Calu3 (cell line): ENCODE measurements at regions not wholly inside any gene's neighbourhood (a gene's known extent, or its start where the extent isn't known, plus 50 kb on each side); places are given as distances from the start of the nearest gene placed in this dataset.

Source experiments
- BruUV-seq: library from RNA; stranded (reverse); fragments of 400-500 nt; replicated peaks from 2 replicates; lab custom pipeline; 2021; lab: Mats Ljungman, UMichigan
- CTCF ChIA-PET: fragments of 300-600 bp; sonication (Branson Sonifier 250); formaldehyde crosslinking; loops from one replicate; lab custom pipeline; 2022; ENCODE audit warnings: antibody characterized with exemption; lab: Charles Lee
- DNase-seq: peaks from one replicate; pipeline ENCODE4 v3.0.0; 2022
- H3K27ac Mint-ChIP-seq: one replicate; pipeline ENCODE4 v1.8.0; 2022; ENCODE audit warnings: mixed read lengths; ENCODE audit not compliant: unreplicated experiment
- H3K27me3 Mint-ChIP-seq: one replicate; pipeline ENCODE4 v1.8.0; 2022; ENCODE audit warnings: mixed read lengths; ENCODE audit not compliant: unreplicated experiment
- H3K36me3 Mint-ChIP-seq: one replicate; pipeline ENCODE4 v1.8.0; 2022; ENCODE audit warnings: mild to moderate bottlenecking, moderate library complexity, mixed read lengths; ENCODE audit not compliant: insufficient read depth, unreplicated experiment
- H3K4me1 Mint-ChIP-seq: one replicate; pipeline ENCODE4 v1.8.0; 2022; ENCODE audit warnings: mild to moderate bottlenecking, low read depth, mixed read lengths; ENCODE audit not compliant: unreplicated experiment
- H3K4me3 Mint-ChIP-seq: one replicate; pipeline ENCODE4 v1.8.0; 2022; ENCODE audit warnings: mild to moderate bottlenecking, low read depth, moderate library complexity, mixed read lengths; ENCODE audit not compliant: unreplicated experiment
- H3K9me3 Mint-ChIP-seq: one replicate; pipeline ENCODE4 v1.8.0; 2022; ENCODE audit warnings: low read depth, mixed read lengths; ENCODE audit not compliant: unreplicated experiment
- CTCF ChIP-seq: fragments of 200-600 bp; IDR thresholded peaks from one replicate; pipeline ENCODE4 v1.8.0; 2022; ENCODE audit warnings: antibody characterized with exemption; ENCODE audit not compliant: unreplicated experiment
- intact Hi-C: fragments of 100-400 bp; cut with micrococcal nuclease; formaldehyde crosslinking; loops from one replicate; pipeline ENCODE4 v1.10.0; 2022; ENCODE audit not compliant: unreplicated experiment

DNA sequence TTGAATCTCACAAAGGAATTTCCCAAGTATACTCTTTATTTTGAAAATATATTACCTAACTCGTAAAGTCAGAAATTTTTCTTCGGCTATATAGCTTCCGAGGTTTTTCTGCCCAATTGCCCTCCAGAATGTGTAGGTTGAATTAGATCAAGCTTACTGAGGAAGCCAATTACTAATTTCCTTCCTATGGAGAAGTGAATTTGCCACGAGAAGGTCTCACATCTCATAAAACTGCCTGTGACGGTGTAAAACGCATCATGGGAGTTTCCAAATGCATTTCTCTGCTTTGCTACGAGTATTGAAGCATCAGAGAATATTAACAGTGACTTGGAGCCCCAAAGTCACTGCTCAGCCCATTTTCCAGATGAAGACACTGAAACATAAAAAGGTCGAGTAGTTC is 262.3 kb downstream of the PTBP2 start:
- H3K27me3 Mint-ChIP-seq, result no peaks in the 10 kb centered on the region
- H3K9me3 Mint-ChIP-seq, result no peaks in the 10 kb centered on the region
- no peaks in the 10 kb centered on the region for H3K36me3 Mint-ChIP-seq
- no peak for TF ChIP-seq CTCF
- intact Hi-C loops, result no loop called here
- CTCF ChIA-PET, result no interaction called here
- no peak for DNase-seq
- no TSS peak for BruUV-seq
- H3K4me1 Mint-ChIP-seq, result peaks cover 8% of the 10 kb centered on the region
- H3K4me3 Mint-ChIP-seq, result no peak overlapping the region
- no peak overlapping the region for H3K27ac Mint-ChIP-seq

DNA sequence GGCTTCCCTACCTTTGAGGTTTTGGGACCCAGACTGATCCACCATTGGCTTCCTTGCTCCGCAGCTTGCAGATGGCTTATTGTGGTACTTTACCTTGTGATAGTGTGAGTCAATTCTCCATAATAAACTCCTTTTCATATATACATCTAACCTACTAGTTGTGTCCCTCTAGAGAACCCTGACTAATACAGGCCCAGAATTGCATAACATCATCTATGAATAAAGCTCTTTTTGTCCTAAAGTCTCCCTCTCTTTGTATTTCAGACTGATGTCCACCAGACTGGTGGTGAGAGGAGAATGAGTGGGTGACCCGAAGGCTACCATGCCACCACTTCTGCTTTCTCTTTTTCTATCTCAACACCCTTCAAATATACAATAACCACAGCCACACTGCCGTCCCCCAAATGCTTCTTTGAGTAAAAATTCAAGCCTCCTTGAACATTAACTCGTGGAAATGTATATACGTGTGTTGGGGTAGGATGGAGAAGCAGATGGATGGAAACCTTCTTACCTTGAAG is 265.7 kb downstream of the PTBP2 start:
- Mint-ChIP-seq H3K36me3 (no peaks in the 10 kb centered on the region), H3K27ac (no peak overlapping the region), H3K9me3 (no peaks in the 10 kb centered on the region), H3K4me1 (peaks cover 8% of the 10 kb centered on the region), H3K4me3 (no peak overlapping the region), H3K27me3 (no peaks in the 10 kb centered on the region)
- CTCF ChIA-PET, result no interaction called here
- BruUV-seq, result no TSS peak
- intact Hi-C loops, result no loop called here
- TF ChIP-seq CTCF, result no peak
- DNase-seq, result no peak

- CTCF ChIA-PET, result no interaction called here
- no peaks in the 10 kb centered on the region for H3K36me3 Mint-ChIP-seq
- H3K4me1 Mint-ChIP-seq, result peaks cover 8% of the 10 kb centered on the region
- no peak for TF ChIP-seq CTCF
- BruUV-seq, result no TSS peak
- intact Hi-C loops, result no loop called here
- no peaks in the 10 kb centered on the region for H3K27me3 Mint-ChIP-seq
- H3K4me3 Mint-ChIP-seq, result no peak overlapping the region
- no peak for DNase-seq
- no peak overlapping the region for H3K27ac Mint-ChIP-seq
- H3K9me3 Mint-ChIP-seq, result no peaks in the 10 kb centered on the region
These were observed 267.7 kb downstream of the PTBP2 start for GRCh38 chr1:96989302-96989701.

DNA sequence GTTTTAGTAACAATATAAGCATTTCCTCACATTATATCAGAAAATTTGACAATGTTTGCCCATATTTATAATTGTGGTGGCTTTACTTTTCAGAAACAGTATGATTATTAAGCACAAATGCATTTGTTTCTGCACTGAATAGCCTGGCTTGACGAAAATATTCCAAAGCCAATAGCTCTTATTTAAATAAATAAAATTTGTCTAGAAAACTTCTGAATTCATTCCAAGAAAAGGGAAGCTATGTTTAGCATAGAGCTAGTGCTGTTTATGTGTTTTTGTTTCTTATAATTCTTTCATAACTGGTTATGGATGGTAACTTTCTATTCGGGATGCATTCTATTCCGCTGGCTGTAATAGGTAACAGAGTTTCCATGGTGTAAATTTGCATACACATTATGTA is 268.6 kb downstream of the PTBP2 start:
- TF ChIP-seq CTCF, result no peak
- no peak for DNase-seq
- CTCF ChIA-PET, result no interaction called here
- intact Hi-C loops, result no loop called here
- Mint-ChIP-seq H3K4me3 (no peak overlapping the region), H3K27me3 (no peaks in the 10 kb centered on the region), H3K9me3 (no peaks in the 10 kb centered on the region), H3K36me3 (no peaks in the 10 kb centered on the region), H3K4me1 (peaks cover 8% of the 10 kb centered on the region), H3K27ac (no peak overlapping the region)
- BruUV-seq, result no TSS peak
